ENCODE measurements at regions not wholly inside any gene's neighbourhood (a gene's known extent, or its start where the extent isn't known, plus 50 kb on each side); places are given as distances from the start of the nearest gene placed in this dataset.

GRCh38 chr13:26965952-26966700 is 205.5 kb downstream of the USP12 start:
- FAIRE-seq: no peak

DNA sequence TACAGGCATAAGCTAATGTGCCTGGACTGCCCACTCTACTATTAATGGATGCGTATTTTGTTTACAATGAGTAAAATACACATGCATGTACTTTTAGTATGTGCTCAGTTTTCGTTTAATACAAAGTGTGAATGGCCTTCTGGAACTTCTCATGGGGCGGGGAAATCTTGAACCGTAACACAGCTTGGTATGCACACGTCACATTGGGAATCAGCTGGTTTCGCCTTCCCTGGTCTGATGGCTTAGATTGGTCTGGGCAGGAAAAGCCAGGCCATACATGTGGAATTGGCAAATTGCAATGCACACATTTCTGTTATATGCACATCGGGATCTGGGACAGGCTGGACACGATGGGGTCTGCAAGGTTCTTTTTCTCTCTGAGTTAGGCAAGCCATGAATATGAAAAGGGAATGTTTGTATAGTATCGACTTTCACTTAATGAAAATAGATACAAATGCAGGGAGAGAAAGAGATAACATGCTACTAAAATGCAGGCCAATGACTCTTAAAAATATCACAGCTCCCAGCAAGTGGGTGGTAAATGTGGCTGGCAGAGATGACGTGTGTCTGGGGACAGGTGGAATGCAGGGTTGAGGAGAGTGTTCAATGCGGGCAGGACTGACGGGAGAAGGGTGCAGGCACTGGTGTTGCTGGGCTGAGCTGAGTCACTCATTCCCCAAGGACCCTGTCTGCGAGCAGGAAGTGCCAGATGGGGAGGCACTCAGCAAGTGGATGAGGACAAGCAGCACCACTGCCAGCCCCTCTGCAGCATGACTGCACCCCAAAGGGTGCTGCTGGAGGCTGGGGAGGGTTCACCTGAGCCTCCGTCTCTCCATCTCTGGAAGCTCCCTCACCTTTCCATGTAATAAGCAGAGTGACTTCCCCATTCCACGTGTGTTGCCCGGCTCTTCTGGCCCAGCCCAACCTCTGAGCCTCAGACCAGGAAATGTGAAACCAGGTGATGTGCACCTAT is 204.0 kb upstream of the GPR12 start:
- no peak for FAIRE-seq

- no peak for FAIRE-seq
These were observed 202.1 kb upstream of the GPR12 start for GRCh38 chr13:26962671-26963070.

DNA sequence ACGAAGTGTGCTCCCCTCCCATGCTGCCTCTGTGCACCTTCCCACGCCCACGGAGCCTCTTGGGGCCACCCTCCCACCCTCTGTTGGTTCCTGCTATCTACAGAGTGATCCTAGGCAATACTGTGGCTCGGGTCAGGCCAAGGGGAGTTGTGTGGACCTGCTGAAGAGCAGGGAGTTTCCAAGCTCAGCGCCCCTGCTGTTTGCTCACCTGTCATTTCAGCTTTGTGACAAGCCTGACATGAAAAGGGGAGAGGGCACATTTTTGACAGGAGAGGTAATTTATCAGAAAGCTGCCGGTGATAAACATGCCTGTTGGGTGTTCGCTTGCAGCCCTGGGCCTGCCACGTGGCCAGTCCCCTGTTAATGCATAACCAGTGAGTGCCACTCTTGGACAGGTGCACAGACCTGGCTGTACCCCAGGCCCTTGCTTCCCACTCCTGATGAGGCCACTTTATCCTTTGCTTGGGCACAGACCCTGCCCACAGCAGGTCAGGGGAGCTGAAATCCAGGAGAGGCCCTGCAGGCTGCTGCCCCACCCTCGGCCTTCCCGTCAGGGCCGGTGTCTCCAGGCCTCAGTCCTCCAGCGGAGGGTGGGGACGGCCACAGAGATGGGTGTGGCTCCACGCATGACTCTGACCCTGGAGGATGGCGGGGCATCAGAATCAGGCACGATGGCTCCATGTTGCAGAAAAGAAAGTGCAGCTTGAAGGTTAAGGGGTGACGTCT is 201.5 kb upstream of the GPR12 start:
- FAIRE-seq: no peak

DNA sequence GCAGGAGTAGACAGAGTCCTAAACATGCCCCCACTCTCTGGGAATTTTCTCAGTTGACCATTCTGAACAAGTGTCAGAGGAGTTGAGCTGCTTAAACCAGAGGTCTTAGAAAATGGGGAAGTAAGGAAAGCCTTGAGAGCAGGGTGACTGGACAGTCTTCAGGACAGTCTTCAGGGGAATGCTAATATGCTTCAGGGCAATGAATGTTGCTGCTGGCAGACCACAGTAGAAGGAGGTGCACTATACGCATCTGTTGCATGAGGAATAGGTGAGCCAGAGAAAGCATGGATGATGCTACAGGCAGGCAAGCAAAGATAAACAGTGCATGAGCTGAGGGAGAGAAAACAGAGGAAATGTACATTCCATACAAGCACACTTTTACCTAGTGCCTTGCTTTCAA is 196.6 kb upstream of the GPR12 start:
- FAIRE-seq: no peak

- no peak for FAIRE-seq
These were observed 196.0 kb upstream of the GPR12 start for GRCh38 chr13:26956522-26957142.

DNA sequence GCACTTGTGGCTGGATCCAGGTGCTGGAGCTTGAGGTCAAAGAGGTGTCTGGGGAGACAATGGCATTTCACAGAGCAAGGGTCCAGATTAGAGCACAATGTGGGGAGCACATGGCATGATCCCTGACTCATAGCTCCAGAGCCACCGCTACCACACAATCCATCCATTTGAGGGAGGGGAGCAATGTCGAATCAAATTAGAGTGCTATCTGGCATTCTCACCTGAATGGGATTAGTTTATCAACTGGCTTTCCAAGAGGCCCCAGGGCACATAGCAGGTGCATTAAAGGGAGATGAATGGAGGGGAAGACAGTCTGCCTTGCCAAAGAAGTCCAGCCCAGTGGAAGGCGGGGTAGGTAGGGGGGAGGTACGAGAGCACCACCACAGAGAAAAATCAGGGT is 194.4 kb upstream of the GPR12 start:
- no peak for FAIRE-seq

DNA sequence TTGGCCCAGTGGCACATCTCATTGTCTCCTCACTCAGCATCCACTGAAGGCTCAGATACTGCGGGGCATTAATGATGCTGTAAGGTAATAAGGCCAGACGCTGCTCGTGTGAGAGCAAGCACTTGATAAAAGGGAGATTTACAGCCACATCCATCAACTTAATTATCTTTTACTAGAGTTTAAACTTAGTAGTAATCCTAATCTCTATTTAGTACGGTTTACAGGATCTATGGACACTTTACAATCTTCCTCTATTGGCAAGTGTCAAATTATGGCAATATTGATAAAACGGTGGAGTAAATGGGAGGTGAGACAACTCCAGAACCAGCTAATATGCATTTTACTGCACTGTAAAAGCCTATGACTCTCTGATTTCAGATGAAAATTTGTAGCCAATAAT is 192.7 kb upstream of the GPR12 start:
- FAIRE-seq: no peak

- no peak for FAIRE-seq
These were observed 192.1 kb upstream of the GPR12 start for GRCh38 chr13:26952551-26953143.

DNA sequence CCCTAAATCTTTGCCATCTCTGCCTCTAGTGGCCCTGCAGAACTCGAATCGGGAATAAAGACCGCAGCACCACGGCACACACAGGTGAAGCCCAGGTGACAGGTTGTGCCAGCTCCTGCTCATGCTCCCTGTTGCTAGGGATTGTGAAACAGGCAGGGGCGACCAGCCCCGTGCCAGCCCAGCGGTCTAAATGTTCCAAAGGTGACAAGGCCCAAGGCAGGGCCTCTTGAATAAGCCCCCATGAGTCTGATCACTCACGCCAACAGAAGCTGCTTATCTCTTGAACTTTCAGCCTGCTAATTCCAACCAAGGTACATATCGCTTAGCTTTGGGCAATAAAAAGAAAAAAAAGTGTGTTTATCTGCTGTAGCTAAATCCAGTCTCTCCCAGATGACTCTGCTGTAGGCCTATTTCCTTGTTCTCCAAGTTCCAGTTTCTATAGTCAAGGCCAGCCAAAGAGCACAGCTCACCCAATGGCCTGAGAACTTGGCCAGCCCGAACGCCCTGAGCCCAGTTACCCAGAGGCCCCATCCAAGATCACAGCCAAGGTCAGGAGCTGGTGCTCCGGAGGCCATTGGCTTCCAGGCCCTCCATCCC is 191.1 kb upstream of the GPR12 start:
- no peak for FAIRE-seq

DNA sequence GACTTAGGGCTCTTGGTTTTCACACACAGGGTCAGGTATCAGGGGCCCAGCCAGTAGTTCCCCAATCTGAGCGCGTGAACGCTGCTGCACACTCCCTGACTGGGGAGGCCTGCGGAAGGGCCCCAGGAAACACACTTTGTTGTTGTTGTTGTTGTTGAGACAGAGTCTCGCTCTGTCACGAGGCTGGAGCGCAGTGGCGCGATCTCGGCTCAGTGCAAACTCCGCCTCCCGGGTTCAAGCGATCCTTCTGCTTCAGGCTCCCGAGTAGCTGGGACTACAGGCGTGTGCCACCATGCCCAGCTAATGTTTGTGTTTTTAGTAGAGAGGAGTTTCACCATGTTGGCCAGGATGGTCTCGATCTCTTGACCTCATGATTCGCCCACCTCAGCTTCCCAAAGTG is 190.4 kb upstream of the GPR12 start:
- FAIRE-seq: no peak

DNA sequence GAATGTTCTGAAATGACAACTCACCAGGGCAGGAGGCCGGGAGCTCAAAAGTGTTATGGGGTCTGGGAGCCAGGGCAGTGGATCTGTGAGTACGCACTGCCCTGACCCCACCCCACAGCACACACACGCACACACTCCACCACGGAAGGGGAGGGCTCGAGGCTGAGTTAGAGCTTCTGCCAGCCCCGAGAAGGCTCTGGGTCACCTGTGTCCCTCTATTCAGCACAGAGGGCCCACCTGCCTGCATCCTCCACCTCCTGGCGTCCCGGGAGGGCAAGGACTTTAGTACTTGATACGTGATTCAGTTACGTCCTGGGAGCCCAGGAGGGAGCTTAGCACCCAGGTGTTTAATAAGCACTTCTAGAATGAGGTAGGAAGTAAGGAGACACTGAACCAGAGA is 190.0 kb upstream of the GPR12 start:
- no peak for FAIRE-seq

GRCh38 chr13:26949701-26950502 is 189.3 kb upstream of the GPR12 start:
- no peak for FAIRE-seq

- no peak for FAIRE-seq
These were observed 187.8 kb upstream of the GPR12 start for GRCh38 chr13:26948353-26948752.

DNA sequence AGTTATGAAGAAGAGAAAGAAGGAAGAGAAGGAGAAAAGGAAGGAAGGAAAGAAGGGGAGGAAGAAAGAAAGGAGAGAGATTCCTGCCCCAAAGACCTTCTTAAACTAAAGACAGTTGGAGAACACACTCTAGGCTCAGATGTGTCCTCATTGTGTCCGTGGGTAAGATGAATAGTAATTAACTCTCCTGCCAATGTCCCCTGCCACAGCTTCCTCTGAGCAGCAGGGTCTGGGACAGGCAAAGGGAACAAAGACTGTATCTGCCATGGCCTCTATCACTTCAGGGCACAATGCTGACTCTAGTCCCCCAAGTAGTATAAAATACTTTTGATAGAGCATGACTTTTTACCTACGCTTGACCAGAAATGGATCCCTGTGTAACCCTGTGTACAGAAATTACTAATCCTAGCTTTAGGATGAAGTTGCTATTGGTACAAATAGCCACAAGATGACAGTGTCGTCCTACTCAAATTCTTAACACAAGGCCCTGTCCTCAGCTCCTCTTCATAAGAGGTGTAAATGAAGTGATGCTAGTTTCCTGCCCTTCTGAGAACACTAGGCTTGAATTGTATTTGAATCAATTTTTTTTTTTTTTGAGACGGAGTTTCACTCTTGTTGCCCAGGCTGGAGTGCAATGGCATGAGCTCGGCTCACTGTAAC is 186.2 kb upstream of the GPR12 start:
- peak; percentile 78 for FAIRE-seq

DNA sequence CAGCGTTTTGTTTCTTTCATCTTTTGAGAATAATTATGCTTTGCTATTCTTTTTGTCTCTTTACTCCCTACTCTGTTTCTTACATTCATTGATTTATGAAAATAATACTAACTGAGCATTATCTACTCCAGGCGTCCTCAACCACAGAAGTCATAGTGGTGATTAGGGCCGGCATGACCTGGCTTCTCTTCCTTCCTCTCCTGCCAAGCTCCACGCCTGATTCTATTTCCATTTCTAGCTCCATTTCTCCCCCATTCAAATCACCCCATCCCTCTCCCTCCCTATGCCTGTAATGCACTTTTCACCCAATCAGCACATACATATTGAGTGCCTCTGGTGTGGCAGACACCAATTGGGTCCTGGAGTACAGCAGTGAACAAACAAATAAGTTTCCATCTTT is 183.2 kb upstream of the GPR12 start:
- FAIRE-seq: no peak

DNA sequence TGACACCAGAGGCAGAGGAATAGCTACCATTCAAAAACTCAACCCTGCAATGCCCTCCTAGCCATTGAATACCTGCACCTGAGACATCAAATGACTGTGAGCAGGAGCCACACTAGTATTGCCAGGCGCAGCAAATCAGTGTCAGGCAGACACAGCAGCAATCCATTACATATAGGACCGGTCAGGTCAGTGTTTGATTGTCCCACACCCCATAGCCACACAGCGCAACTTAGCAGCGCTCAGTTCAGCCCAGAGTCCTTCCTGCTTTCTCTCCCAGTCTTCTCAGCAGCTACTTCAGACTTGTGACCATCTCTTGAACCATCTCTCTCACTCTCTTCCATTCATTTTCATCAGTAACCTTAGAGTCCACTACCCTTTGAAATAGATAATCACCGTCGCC is 181.6 kb upstream of the GPR12 start:
- FAIRE-seq: no peak

- FAIRE-seq: no peak
These were observed 181.0 kb upstream of the GPR12 start for GRCh38 chr13:26941345-26942174.

GRCh38 chr13:26934096-26934495 is 173.5 kb upstream of the GPR12 start:
- no peak for FAIRE-seq

DNA sequence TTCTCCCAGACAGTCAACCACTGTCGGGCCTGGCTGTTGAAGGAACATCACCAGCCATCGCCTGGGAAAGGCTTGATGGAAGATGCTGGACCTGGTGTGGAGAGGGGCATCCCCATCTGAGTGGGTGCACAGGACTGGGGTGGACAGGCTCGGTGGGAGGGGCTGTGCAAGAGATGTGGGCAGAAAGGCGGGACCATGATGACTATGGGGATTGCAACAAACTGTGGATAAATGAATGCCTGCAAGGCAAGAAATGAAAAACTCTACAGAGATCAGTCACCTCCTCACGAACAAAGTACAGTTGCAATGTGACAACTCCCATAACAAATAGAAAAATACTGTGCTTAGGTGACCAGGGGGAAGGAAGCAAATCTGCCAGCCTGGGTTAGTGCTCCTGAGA is 171.9 kb upstream of the GPR12 start:
- no peak for FAIRE-seq

Measured in A204.1 (cell line).